DND-41 (cell line): ENCODE measurements at regions not wholly inside any gene's neighbourhood (a gene's known extent, or its start where the extent isn't known, plus 50 kb on each side); places are given as distances from the start of the nearest gene placed in this dataset.

Experiments
- ATAC-seq: fragments of 200-7000 bp; cut with Tn5 transposase; 3 replicates; pipeline ENCODE4 v1.9.1; 2021; ENCODE audit warnings: low read depth; ENCODE audit not compliant: insufficient read depth
- DNase-seq: peaks from one replicate; pipeline ENCODE4 v3.0.0-alpha.2; 2020
- H2AFZ ChIP-seq: 2 replicates; pipeline ENCODE4 v1.6.0; 2012; ENCODE audit warnings: low read depth, low read length
- H3K27ac ChIP-seq: 2 replicates; pipeline ENCODE4 v1.5.1; 2012; ENCODE audit warnings: low read length, inconsistent platforms
- H3K27me3 ChIP-seq: fragments of 200-600 bp; sonication (generic); 2 replicates; pipeline ENCODE4 v1.6.0; 2012; ENCODE audit warnings: low read length, mild to moderate bottlenecking, inconsistent platforms; ENCODE audit not compliant: insufficient read depth, poor library complexity
- H3K36me3 ChIP-seq: 2 replicates; pipeline ENCODE4 v1.5.1; 2012; ENCODE audit warnings: low read length, inconsistent platforms; ENCODE audit not compliant: insufficient read depth
- H3K4me1 ChIP-seq: 2 replicates; pipeline ENCODE4 v1.5.1; 2012; ENCODE audit warnings: mild to moderate bottlenecking, low read length; ENCODE audit not compliant: insufficient read depth
- H3K4me2 ChIP-seq: 2 replicates; pipeline ENCODE4 v1.6.0; 2012; ENCODE audit warnings: mild to moderate bottlenecking, moderate library complexity, low read length, inconsistent platforms; ENCODE audit not compliant: insufficient read depth
- H3K4me3 ChIP-seq, 2 experiments: fragments of 200-600 bp in 1 of 2; shearing (Covaris generic) in 1 of 2; 2 replicates each; pipeline ENCODE4 v1.5.1; 2012 to 2016; ENCODE audit warnings: inconsistent platforms in 2 of 2, low read length in 2 of 2, mild to moderate bottlenecking in 2 of 2, low read depth in 1 of 2, moderate library complexity in 1 of 2
- H3K79me2 ChIP-seq: 2 replicates; pipeline ENCODE4 v1.6.0; 2012; ENCODE audit warnings: low read length, inconsistent platforms; ENCODE audit not compliant: insufficient read depth
- H3K9ac ChIP-seq: 2 replicates; pipeline ENCODE4 v1.6.0; 2012; ENCODE audit warnings: low read depth, mild to moderate bottlenecking, inconsistent platforms, low read length, moderate library complexity
- H3K9me3 ChIP-seq: 2 replicates; pipeline ENCODE4 v1.5.1; 2012; ENCODE audit warnings: low read length, moderate library complexity, mild to moderate bottlenecking, inconsistent platforms; ENCODE audit not compliant: insufficient read depth, severe bottlenecking
- H4K20me1 ChIP-seq: 2 replicates; pipeline ENCODE4 v1.6.0; 2012; ENCODE audit warnings: low read length; ENCODE audit not compliant: insufficient read depth
- CTCF ChIP-seq: IDR thresholded peaks from 2 replicates; pipeline ENCODE4 v1.5.1; 2012; ENCODE audit warnings: borderline replicate concordance, low read length, moderate library complexity, mild to moderate bottlenecking; ENCODE audit not compliant: poor library complexity, severe bottlenecking; ENCODE audit errors: extremely low read depth
- EZH2 ChIP-seq: IDR thresholded peaks from 3 replicates; pipeline ENCODE4 v1.6.1; 2012; ENCODE audit warnings: borderline replicate concordance, low read depth, mild to moderate bottlenecking, moderate library complexity, low read length, inconsistent platforms; ENCODE audit not compliant: severe bottlenecking

- TF ChIP-seq CTCF (no peak), EZH2 (no peak)
- H3K27ac ChIP-seq = no peak overlapping the region
- no peaks in the 10 kb centered on the region for H4K20me1 ChIP-seq
- no peak overlapping the region for H3K4me2 ChIP-seq
- no peaks in the 10 kb centered on the region for H3K4me1 ChIP-seq
- no peak overlapping the region for H3K9ac ChIP-seq
- no peak overlapping the region for H2AFZ ChIP-seq
- DNase-seq (no peak), ATAC-seq (no peak)
- H3K27me3 ChIP-seq = no peaks in the 10 kb centered on the region
- no peaks in the 10 kb centered on the region for H3K79me2 ChIP-seq
- no peaks in the 10 kb centered on the region for H3K36me3 ChIP-seq
- H3K9me3 ChIP-seq = no peaks in the 10 kb centered on the region
- no peak overlapping the region for H3K4me3 ChIP-seq
These were observed 56.0 kb upstream of the PIK3CG start for GRCh38 chr7:106808967-106809635.

- TF ChIP-seq EZH2 (no peak), CTCF (no peak)
- no peaks in the 10 kb centered on the region for H3K27me3 ChIP-seq
- H3K27ac ChIP-seq = no peak overlapping the region
- H3K9me3 ChIP-seq = no peaks in the 10 kb centered on the region
- no peak overlapping the region for H3K4me3 ChIP-seq
- no peak for ATAC-seq
- no peaks in the 10 kb centered on the region for H4K20me1 ChIP-seq
- H3K79me2 ChIP-seq = no peaks in the 10 kb centered on the region
- no peaks in the 10 kb centered on the region for H3K4me1 ChIP-seq
- DNase-seq = no peak
- no peak overlapping the region for H3K9ac ChIP-seq
- H3K4me2 ChIP-seq = no peak overlapping the region
- H2AFZ ChIP-seq = no peak overlapping the region
- no peaks in the 10 kb centered on the region for H3K36me3 ChIP-seq
These were observed 53.6 kb upstream of the PIK3CG start for GRCh38 chr7:106811472-106811871.

GRCh38 chr7:106812027-106812643 is 52.9 kb upstream of the PIK3CG start:
- TF ChIP-seq EZH2 (no peak), CTCF (no peak)
- no peaks in the 10 kb centered on the region for H3K9me3 ChIP-seq
- no peaks in the 10 kb centered on the region for H3K4me1 ChIP-seq
- no peak overlapping the region for H3K4me3 ChIP-seq
- no peak overlapping the region for H3K4me2 ChIP-seq
- no peaks in the 10 kb centered on the region for H3K79me2 ChIP-seq
- H2AFZ ChIP-seq = no peak overlapping the region
- no peaks in the 10 kb centered on the region for H3K27me3 ChIP-seq
- no peaks in the 10 kb centered on the region for H4K20me1 ChIP-seq
- ATAC-seq (no peak), DNase-seq (no peak)
- H3K27ac ChIP-seq = no peak overlapping the region
- H3K36me3 ChIP-seq = no peaks in the 10 kb centered on the region
- no peak overlapping the region for H3K9ac ChIP-seq
